Vagina (tissue), 2 donors: ENCODE measurements at regions not wholly inside any gene's neighbourhood (a gene's known extent, or its start where the extent isn't known, plus 50 kb on each side); places are given as distances from the start of the nearest gene placed in this dataset.

Experiments
- CTCF ChIP-seq, 3 experiments: fragments of 450-650 bp in 2 of 3; fragments of 200-600 bp in 1 of 3; sonication (generic) in 1 of 3; IDR thresholded peaks; one replicate each; pipeline ENCODE4 v1.5.1; 2017 to 2019; ENCODE audit warnings: antibody characterized with exemption in 3 of 3, mild to moderate bottlenecking in 2 of 3, moderate library complexity in 2 of 3
- POLR2A ChIP-seq, 2 donors: fragments of 450-650 bp; IDR thresholded peaks; one replicate each; pipeline ENCODE4 v1.6.1; 2017; ENCODE audit warnings: antibody characterized with exemption in 2 of 2, mild to moderate bottlenecking in 2 of 2, moderate library complexity in 2 of 2
- POLR2AphosphoS5 ChIP-seq, 2 donors: sonication (generic); formaldehyde crosslinking; IDR thresholded peaks; one replicate each; pipeline ENCODE4 v1.9.0; 2017; ENCODE audit warnings: antibody characterized with exemption in 2 of 2, mild to moderate bottlenecking in 2 of 2, low read depth in 1 of 2; ENCODE audit not compliant: insufficient read depth in 1 of 2

GRCh38 chr10:16381083-16381482 lies 55.7 kb upstream of the PTER start:
- TF ChIP-seq POLR2A (IDR thresholded peaks at IDR 0.05), result no peak
- no peak for TF ChIP-seq CTCF (IDR thresholded peaks at IDR 0.05)
- TF ChIP-seq POLR2AphosphoS5 (IDR thresholded peaks at IDR 0.05; ENCODE audit: insufficient read depth in 1 of 2, low read depth in 1 of 2), result no peak
